Stimulated activated CD4-positive, alpha-beta T cell treated with anti-CD3 and anti-CD28 coated beads, Interleukin-1b, Interleukin-23, amount 100 ng/mL, for 4 hours (primary cell): ENCODE measurements at regions not wholly inside any gene's neighbourhood (a gene's known extent, or its start where the extent isn't known, plus 50 kb on each side); places are given as distances from the start of the nearest gene placed in this dataset.

Experiments used
- DNase-seq, 2 donors: peaks; one replicate each; pipeline ENCODE4 v3.0.0-alpha.2; 2020; ENCODE audit warnings: low read depth in 2 of 2

- no peak for DNase-seq
These were observed 56.6 kb downstream of the HLA-G start for GRCh38 chr6:29884261-29884660.

GRCh38 chr6:29886701-29887100, 55.6 kb upstream of the HLA-A start:
- no peak for DNase-seq

- DNase-seq = peak; percentile 3 to 7
These were observed 55.0 kb upstream of the HLA-A start for GRCh38 chr6:29887330-29887818.

GRCh38 chr6:29887819-29888776, 54.2 kb upstream of the HLA-A start:
- DNase-seq = peak; percentile 56 to 68
